ENCODE measurements at regions not wholly inside any gene's neighbourhood (a gene's known extent, or its start where the extent isn't known, plus 50 kb on each side); places are given as distances from the start of the nearest gene placed in this dataset.

DNA sequence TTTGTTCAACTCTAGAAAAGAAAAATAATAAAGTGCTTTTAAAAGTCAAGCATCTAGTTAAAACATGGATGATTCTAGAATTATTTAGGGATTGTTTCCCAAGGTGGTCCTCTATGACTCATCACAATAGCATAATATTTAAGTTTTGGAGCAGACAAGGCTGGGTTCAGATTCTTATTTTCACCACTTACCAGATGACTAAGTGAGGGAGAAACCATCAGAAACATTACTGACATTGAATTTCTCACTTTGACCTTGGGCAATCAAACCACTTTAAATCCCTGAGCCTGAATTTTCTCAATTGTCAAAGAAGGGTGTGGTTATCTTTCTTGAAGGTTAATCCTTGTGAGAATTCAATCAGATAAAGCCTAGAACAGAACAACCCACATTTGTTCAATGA, 102.5 kb upstream of the PTGFR start:
- no peak for DNase-seq (ENCODE audit: low spot score)
- in situ Hi-C loops (cut with HindIII; ENCODE audit: low sequenced_read_pairs), result no loop called here

DNA sequence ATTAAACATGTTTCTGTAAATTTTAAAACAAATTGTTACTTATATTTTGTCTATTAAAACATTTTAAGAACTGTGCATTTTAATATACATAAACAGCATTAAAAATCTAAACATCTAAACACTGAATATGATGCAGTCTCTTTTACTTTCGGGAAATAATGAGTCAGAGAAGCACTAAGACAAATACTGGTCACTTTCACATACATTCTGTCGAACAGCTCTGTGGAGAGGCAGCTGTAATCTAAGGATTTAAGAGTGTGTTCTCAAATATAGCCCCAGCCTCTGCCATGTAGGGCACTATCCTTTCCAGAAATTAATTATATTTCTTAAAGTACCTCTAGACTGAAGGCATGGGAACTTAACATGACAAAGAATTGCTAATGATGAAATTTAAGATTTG, 89.6 kb upstream of the PTGFR start:
- DNase-seq (ENCODE audit: low spot score), result no peak
- in situ Hi-C loops (cut with HindIII; ENCODE audit: low sequenced_read_pairs), result no loop called here

DNA sequence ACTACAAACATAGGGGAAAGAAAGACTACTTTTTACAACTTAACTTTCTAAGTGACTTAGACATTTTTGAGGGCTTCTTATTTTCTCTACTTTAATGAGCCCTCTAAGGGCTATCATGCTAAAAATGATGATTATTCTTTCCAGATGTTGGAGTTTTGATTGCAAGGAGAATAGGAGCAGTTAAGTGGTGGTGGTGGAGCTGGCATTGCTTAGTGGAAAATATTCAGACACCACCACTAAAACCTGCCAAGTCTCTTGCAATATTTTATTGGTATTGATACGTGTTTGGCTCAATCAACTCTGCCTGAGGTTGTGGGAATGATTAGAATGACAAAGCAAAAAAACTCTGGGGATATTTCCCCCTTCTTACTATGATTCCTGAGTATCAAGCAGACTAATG, 82.6 kb upstream of the PTGFR start:
- DNase-seq (ENCODE audit: low spot score), result no peak
- in situ Hi-C loops (cut with HindIII; ENCODE audit: low sequenced_read_pairs), result no loop called here

DNA sequence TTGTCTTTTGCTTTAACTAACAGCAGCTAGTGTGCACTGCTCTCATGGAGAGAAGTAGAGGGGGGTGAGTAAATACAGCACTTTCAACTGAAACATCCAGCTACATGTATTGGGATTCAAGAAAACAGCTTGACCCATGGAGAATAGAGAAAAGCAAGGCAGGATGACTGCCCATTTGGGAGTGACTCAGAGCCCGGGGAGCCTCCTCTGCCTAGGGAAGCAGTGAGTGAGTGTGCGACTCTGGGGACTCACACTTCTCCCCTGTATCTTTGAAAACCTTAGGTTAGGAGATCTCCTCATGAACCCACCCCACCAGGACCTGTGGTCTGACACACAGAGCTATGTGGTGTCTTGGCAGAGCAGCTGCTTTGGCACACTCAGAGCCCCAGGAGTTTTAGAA, 82.0 kb upstream of the PTGFR start:
- no peak for DNase-seq (ENCODE audit: low spot score)
- in situ Hi-C loops (cut with HindIII; ENCODE audit: low sequenced_read_pairs), result no loop called here

DNA sequence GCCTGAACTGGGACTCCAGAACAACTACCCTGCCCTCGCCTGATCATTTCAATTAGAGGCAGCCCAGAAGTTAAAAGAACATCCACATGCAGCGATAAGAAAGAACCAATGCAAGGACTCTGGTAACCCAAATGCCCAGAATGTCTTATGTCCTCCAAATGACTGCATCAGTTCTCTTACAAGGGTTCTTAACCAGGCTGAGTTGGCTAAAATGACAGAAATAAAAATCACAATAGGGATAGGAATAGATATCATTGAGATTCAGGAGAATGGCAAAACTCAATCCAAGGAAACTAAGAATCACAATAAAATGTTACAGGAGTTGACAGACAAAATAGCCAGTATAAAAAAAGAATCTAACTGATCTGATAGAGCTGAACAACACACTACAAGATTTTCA, 80.1 kb upstream of the PTGFR start:
- DNase-seq (ENCODE audit: low spot score), result no peak
- in situ Hi-C loops (cut with HindIII; ENCODE audit: low sequenced_read_pairs), result no loop called here

DNA sequence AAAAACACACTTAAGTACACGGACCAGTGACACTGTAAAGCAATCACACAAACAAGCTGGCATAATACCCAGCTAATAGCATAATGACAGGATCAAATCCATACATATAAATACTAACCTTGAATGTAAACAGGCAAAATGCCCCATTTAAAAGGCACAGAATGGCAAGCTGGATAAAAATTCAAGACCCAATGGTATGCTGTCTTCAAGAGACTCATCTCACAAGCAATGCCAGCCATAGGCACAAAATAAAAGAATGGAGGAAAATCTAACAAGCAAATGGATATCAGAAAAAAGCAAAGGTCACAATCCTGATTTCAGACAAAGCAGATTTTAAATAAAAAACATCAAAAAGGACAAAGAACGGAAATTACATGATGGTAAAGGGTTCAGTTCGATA, 79.1 kb upstream of the PTGFR start:
- DNase-seq (ENCODE audit: low spot score), result no peak
- in situ Hi-C loops (cut with HindIII; ENCODE audit: low sequenced_read_pairs), result no loop called here

DNA sequence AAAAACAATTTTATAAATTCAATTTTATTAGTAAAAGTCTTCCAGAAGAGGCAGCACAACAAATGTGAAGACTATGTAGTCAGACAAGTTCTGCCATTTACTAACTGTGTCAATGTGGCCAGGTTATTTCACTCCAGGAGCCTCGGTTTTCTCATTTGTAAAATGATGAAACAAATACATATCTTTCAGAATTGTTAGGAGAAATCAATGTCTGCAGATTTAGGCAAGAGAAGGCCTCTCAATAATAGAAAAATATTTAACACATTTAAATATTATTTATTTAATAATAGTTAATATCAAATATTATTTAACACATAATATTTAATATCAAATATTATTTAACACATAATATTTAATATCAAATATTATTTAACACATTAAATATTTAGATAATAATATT, 75.6 kb upstream of the PTGFR start:
- in situ Hi-C loops (cut with HindIII; ENCODE audit: low sequenced_read_pairs), result no loop called here

DNA sequence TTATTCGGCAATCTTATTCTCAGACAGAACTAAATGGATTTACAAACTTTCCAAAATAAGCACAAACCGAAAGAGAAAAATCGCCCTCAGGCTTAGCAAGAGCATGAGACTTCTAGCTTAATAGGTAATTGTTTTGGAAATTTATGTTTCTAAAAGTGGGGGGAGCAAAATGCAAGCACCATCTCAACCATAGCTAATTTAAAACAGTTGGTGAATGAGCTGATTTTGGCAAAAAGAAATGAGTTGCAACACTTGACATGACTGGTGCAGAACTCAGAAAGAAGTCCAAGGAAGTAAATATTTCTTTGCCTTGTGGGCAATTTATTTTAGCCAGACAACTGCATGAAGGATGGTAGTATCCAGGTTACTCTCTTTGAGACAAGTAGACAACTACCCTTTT, 71.5 kb upstream of the PTGFR start:
- in situ Hi-C loops (cut with HindIII; ENCODE audit: low sequenced_read_pairs), result no loop called here
- no peak for DNase-seq (ENCODE audit: low spot score)

More for the DNA sequence above, 75.6 kb upstream of the PTGFR start:
- no peak for DNase-seq (ENCODE audit: low spot score)

DNA sequence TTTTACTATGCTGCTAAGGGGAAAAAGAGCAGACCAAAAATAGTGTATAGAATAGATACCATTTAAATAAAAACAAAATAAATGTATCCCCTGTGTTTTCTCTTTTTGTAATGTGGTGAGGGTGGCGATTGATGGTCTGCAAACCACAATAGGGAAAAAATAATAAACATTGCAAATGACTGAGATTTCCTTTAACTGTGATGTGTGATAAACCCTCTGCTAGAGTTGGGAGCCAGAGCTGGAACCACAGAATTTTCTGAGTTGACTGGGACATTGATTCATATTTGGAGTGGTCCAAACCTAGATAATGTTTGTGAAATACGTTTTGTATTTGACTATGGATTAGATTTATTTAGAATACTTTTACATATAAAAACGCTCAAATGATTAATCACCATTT, 70.6 kb upstream of the PTGFR start:
- DNase-seq (ENCODE audit: low spot score), result no peak
- in situ Hi-C loops (cut with HindIII; ENCODE audit: low sequenced_read_pairs), result no loop called here

DNA sequence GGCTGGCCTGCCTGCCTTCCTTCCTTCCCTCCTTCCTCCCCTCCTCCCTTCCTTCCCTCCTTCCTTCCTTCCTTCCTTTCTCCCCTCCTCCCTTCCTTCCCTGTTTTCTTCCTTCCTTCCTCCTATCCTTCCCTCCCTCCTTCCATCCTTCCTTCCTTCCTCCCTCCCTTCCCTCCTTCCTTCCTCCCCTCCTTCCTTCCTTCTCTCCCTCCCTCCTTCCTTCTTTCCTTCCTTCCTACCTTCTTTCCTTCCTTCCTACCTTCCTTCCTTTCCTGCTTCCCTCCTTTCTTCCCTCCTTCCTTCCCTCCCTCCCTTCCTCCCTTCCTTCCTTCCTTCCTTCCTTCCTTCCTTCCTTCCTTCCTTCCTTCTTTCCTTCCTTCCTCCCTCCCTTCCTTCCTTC, 70.1 kb upstream of the PTGFR start:
- in situ Hi-C loops (cut with HindIII; ENCODE audit: low sequenced_read_pairs), result no loop called here

DNA sequence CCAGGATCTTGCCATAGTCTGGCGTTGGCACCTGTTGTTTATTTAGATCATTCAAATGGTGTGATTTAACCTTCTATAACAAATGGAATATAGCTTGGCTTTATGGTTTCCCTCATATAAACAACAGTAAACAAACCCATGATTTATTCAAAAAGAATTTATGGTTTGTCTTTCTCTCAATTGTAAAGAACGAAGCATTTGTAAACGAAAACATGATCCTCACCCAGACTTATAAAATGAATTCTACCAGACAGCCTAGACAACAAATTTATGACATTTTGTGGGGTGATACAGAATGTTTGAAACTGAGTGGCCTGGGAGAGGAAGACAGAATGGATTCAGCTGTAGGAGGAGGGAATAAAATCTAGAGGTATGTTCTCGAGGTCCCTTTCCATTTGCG, 66.1 kb upstream of the PTGFR start:
- no peak for DNase-seq (ENCODE audit: low spot score)
- in situ Hi-C loops (cut with HindIII; ENCODE audit: low sequenced_read_pairs), result no loop called here

More for the DNA sequence above, 70.1 kb upstream of the PTGFR start:
- no peak for DNase-seq (ENCODE audit: low spot score)

DNA sequence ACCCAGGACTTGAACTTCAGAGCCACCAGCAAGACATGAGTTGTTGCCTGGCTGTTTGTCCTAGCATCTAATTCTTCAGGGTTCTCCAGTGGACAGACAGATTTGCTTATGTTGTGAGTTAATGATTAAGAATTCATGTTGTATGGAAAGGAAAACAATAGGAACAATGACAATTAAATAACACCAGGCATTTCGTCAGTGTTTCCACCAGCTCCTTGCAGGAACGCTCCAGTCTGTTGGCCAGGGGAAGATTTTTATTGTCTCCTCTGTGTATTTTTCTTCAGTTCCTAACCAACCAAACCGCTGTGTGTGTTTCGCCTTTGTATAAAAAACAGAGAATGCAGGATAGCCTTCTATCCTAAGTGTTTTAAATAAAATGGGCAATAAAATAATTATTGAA, 64.4 kb upstream of the PTGFR start:
- in situ Hi-C loops (cut with HindIII; ENCODE audit: low sequenced_read_pairs), result no loop called here
- DNase-seq (ENCODE audit: low spot score), result no peak

DNA sequence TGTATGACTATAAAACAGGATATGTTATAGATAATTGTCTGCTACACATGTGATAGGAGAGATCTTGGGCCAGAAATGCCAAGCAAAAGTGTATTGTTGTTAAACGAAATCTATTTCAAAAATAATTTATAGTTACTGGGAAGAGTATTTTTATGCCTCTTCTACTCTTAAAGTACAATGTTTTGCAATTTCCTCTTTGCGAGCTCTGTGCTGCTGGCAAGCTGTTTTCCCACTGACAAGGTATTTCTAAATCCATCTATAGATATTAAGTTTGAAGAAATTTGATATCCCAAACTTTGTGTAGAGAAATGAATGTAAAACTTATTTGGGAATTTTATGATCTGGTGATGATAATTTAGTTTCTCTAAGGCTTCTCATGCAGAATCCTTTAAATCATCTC, 63.3 kb upstream of the PTGFR start:
- DNase-seq (ENCODE audit: low spot score), result no peak
- in situ Hi-C loops (cut with HindIII; ENCODE audit: low sequenced_read_pairs), result no loop called here

DNA sequence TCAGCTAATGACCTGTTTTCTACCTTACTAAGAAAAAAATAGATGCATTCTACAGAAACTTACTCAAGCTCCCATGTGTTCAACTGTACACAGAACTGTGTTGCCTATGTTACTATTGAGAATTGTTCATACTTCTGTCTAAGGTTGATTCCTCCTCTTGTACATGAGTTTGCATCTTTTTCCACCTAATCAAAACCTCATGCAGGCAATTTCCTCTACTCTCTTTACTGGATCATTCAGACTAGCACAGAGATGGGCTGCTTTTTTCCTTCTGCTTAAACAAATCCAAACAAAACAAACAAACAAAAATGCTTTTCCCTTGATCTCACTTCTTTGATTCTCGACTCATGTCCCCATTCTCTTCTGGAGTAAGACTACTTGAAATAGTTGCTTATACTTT, 58.8 kb upstream of the PTGFR start:
- DNase-seq (ENCODE audit: low spot score), result no peak
- in situ Hi-C loops (cut with HindIII; ENCODE audit: low sequenced_read_pairs), result no loop called here

DNA sequence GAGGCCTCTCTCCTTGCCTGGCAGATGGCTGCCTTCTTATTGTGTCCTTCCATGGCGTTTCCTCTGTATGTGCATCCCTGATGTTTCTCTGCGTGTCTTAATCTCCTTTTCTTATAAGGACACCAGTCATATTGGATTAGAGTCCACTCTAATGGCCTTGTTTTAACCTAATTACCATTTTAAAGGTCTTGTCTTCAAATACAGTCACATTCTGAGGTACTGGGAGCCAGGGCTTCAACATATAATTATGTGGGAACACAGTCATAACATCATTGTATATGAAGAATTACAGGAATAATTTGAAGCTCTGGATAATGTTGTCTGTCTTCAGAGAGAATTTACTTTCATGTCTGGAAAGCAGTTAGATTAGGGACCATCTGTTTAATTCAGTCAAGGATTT, 56.4 kb upstream of the PTGFR start:
- DNase-seq (ENCODE audit: low spot score), result no peak
- in situ Hi-C loops (cut with HindIII; ENCODE audit: low sequenced_read_pairs), result no loop called here

DNA sequence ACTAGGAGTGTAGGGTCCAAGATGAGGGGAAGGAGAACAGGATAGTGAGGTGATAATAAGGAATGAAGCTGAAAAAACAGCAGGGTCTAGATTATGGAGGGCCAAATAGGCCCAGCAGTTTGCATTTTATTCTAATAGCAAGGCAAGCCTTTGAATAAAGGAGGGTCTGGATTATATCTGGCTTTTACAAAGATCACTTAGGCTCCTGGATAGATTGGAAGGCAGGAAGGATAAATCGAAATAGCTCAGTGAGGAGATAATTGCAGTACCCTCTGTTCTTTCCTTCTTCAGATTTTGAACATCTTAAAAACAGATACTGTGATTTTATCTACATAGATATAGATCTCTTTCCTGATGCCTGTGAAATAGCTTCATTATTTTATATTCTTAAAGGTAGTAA, 53.8 kb upstream of the PTGFR start:
- in situ Hi-C loops (cut with HindIII; ENCODE audit: low sequenced_read_pairs), result no loop called here
- no peak for DNase-seq (ENCODE audit: low spot score)

DNA sequence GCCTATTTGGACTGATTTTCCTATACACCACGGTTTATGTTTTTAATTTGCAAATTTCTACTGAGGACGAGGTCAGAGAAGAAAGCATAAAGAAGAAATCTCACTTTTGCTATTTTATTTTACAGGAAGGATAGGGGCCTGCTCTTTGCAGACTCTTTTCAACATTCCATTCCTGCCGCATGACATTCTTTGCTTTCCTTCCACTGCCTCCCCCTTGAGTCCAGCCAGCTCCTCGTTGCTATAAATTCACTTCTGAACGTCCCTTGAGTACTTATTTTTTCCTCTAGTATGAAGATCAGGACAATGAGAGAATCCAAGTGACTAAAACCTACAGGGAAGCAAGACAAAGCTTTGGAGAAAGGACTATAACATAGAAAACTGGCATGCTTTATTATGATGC, 53.4 kb upstream of the PTGFR start:
- no peak for DNase-seq (ENCODE audit: low spot score)
- in situ Hi-C loops (cut with HindIII; ENCODE audit: low sequenced_read_pairs), result no loop called here

DNA sequence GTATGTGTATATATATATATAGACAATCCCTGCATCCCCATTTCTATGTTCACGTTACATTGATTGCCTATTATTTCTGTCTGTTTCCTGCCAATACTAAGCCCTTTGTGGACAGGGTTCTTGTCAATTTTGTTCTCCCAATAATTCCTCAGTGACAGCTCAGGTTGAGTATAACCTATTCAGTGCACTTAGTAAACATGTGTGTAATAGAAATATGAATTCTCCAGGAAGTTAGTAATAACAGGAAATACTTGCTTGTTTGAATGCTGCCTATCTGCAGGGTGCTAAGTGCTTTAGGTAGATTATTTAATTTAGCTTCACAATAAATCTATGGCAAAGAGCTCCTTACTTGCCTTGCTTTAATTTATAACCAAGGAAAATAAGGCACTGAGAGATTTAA, 52.8 kb upstream of the PTGFR start:
- DNase-seq (ENCODE audit: low spot score), result no peak
- in situ Hi-C loops (cut with HindIII; ENCODE audit: low sequenced_read_pairs), result no loop called here

DNA sequence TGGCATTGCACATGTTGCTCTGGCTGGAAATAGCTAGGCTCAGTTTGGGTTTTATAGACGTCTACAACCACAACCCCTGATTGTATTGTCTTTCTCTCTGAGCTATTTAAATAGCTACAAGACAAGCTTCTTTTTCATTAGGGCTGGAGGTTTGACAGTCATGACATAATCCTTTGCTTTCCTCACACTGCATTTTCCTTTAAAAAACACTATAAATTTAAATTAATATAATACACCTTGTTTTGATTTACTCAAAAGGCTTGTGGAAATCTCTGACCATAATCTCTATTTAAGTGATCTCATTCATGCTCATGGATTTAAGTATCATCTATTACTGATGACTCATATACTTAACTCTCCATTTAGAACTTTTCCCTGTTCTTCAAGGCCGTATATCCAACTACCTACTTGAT, 50.4 kb upstream of the PTGFR start:
- in situ Hi-C loops (cut with HindIII; ENCODE audit: low sequenced_read_pairs), result no loop called here
- no peak for DNase-seq (ENCODE audit: low spot score)
